GM23338 (cell line): ENCODE measurements at regions not wholly inside any gene's neighbourhood (a gene's known extent, or its start where the extent isn't known, plus 50 kb on each side); places are given as distances from the start of the nearest gene placed in this dataset.
A peak's percentile ranks its signal among the peaks of the same experiment; 100 is the strongest.

Experiments
- ATAC-seq: fragments of 200-7000 bp; cut with Tn5 transposase; 3 replicates; pipeline ENCODE4 v1.9.1; 2020
- DNase-seq: peaks from one replicate; pipeline ENCODE4 v3.0.0-alpha.2; 2015; ENCODE audit warnings: low spot score
- H2AFZ ChIP-seq: fragments of 200-600 bp; sonication (generic); 2 replicates; pipeline ENCODE4 v1.8.0; 2016; ENCODE audit warnings: antibody characterized with exemption, mild to moderate bottlenecking, moderate library complexity
- H3F3A ChIP-seq: fragments of 200-600 bp; sonication (generic); replicated peaks from 2 replicates; pipeline ENCODE4 v1.8.0; 2017; ENCODE audit warnings: antibody characterized with exemption, mixed run types, low read depth
- H3K27ac ChIP-seq: fragments of 200-600 bp; sonication (generic); 2 replicates; pipeline ENCODE4 v1.6.1; 2016; ENCODE audit warnings: low read depth
- H3K27me3 ChIP-seq: fragments of 200-600 bp; sonication (generic); 2 replicates; pipeline ENCODE4 v1.8.0; 2016; ENCODE audit warnings: mild to moderate bottlenecking, mixed run types, moderate library complexity; ENCODE audit not compliant: insufficient read depth
- H3K36me3 ChIP-seq: fragments of 200-600 bp; sonication (generic); 2 replicates; pipeline ENCODE4 v1.8.0; 2016; ENCODE audit warnings: mild to moderate bottlenecking; ENCODE audit not compliant: insufficient read depth
- H3K4me1 ChIP-seq: fragments of 200-600 bp; sonication (generic); 2 replicates; pipeline ENCODE4 v1.8.0; 2016; ENCODE audit warnings: mild to moderate bottlenecking, moderate library complexity; ENCODE audit not compliant: insufficient read depth
- H3K4me2 ChIP-seq: fragments of 200-600 bp; sonication (generic); 2 replicates; pipeline ENCODE4 v1.7.1; 2017; ENCODE audit warnings: mixed run types
- H3K4me3 ChIP-seq: fragments of 200-600 bp; sonication (generic); 2 replicates; pipeline ENCODE4 v1.6.1; 2016; ENCODE audit warnings: mixed run types
- H3K79me2 ChIP-seq: fragments of 200-600 bp; sonication (generic); replicated peaks from 2 replicates; pipeline ENCODE4 v1.8.0; 2017; ENCODE audit warnings: mild to moderate bottlenecking; ENCODE audit not compliant: insufficient read depth
- H3K9me2 ChIP-seq: fragments of 200-600 bp; sonication (generic); 2 replicates; pipeline ENCODE4 v1.8.0; 2017; ENCODE audit not compliant: insufficient read depth
- H4K20me1 ChIP-seq: fragments of 200-600 bp; sonication (generic); replicated peaks from 2 replicates; pipeline ENCODE4 v1.8.0; 2017; ENCODE audit warnings: mild to moderate bottlenecking; ENCODE audit not compliant: insufficient read depth
- H3K27ac Mint-ChIP-seq: 2 replicates; pipeline ENCODE4 v1.8.0; 2020; ENCODE audit warnings: inconsistent platforms, mild to moderate bottlenecking, moderate library complexity, mixed read lengths
- H3K27me3 Mint-ChIP-seq: 3 replicates; pipeline ENCODE4 v1.8.0; 2022; ENCODE audit warnings: low read depth, mild to moderate bottlenecking, moderate library complexity, mixed read lengths, inconsistent platforms; ENCODE audit not compliant: insufficient read depth, poor library complexity
- H3K36me3 Mint-ChIP-seq: 3 replicates; pipeline ENCODE4 v1.8.0; 2021; ENCODE audit warnings: low read depth, mild to moderate bottlenecking, inconsistent platforms, moderate library complexity, mixed read lengths
- H3K4me1 Mint-ChIP-seq: 3 replicates; pipeline ENCODE4 v1.8.0; 2020; ENCODE audit warnings: mild to moderate bottlenecking, inconsistent platforms, mixed read lengths
- H3K4me3 Mint-ChIP-seq: 3 replicates; pipeline ENCODE4 v1.8.0; 2021; ENCODE audit warnings: moderate library complexity, mild to moderate bottlenecking, inconsistent platforms, mixed read lengths
- H3K9me3 Mint-ChIP-seq: 3 replicates; pipeline ENCODE4 v1.8.0; 2020; ENCODE audit warnings: moderate library complexity, mild to moderate bottlenecking, inconsistent platforms, mixed read lengths
- CREB1 ChIP-seq: fragments of 250-450 bp; sonication (Bioruptor Pico); IDR thresholded peaks from 2 replicates; pipeline ENCODE4 v1.5.0; 2020; ENCODE audit warnings: low read depth, mild to moderate bottlenecking, moderate library complexity
- EZH2 ChIP-seq: fragments of 200-600 bp; sonication (generic); IDR thresholded peaks from one replicate; pipeline ENCODE4 v1.8.0; 2017; ENCODE audit warnings: antibody characterized with exemption, mild to moderate bottlenecking, low read depth; ENCODE audit not compliant: unreplicated experiment
- EZH2phosphoT487 ChIP-seq: fragments of 200-600 bp; sonication (generic); IDR thresholded peaks from one replicate; pipeline ENCODE4 v1.8.1; 2018; ENCODE audit warnings: antibody characterized with exemption; ENCODE audit not compliant: unreplicated experiment
- JUNB ChIP-seq: IDR thresholded peaks from one replicate; pipeline ENCODE4 v1.6.1; 2016; ENCODE audit warnings: antibody characterized with exemption; ENCODE audit not compliant: unreplicated experiment
- NANOG ChIP-seq: IDR thresholded peaks from 2 replicates; pipeline ENCODE4 v1.6.1; 2016; ENCODE audit warnings: antibody characterized with exemption, borderline replicate concordance
- POLR2AphosphoS5 ChIP-seq: IDR thresholded peaks from 2 replicates; pipeline ENCODE4 v1.6.1; 2016; ENCODE audit warnings: antibody characterized with exemption, low read depth
- STAT1 ChIP-seq: IDR thresholded peaks from one replicate; pipeline ENCODE4 v1.6.1; 2016; ENCODE audit warnings: antibody characterized with exemption; ENCODE audit not compliant: unreplicated experiment
- ZNF114 ChIP-seq: fragments of 250-450 bp; sonication (Bioruptor Pico); IDR thresholded peaks from 2 replicates; pipeline ENCODE4 v1.5.0; 2020; ENCODE audit warnings: mild to moderate bottlenecking, moderate library complexity
- ZNF331 ChIP-seq: fragments of 250-450 bp; sonication (Bioruptor Pico); IDR thresholded peaks from 2 replicates; pipeline ENCODE4 v1.5.0; 2020; ENCODE audit warnings: low read depth, mild to moderate bottlenecking, moderate library complexity
- TF ChIP-seq, protein P1 (sequence below): IDR thresholded peaks from one replicate; pipeline ENCODE4 v1.6.1; 2018; ENCODE audit warnings: antibody characterized with exemption; ENCODE audit not compliant: unreplicated experiment
- TF ChIP-seq, protein P2 (sequence below): IDR thresholded peaks from 2 replicates; pipeline ENCODE4 v1.6.1; 2016; ENCODE audit warnings: antibody characterized with exemption
- TF ChIP-seq, protein P3 (sequence below), 2 experiments: fragments of 200-600 bp in 1 of 2; sonication (generic) in 1 of 2; conservative IDR thresholded peaks; 2 replicates each; pipeline versions ENCODE4 v1.5.1 to v1.6.1; 2016 to 2017; ENCODE audit warnings: antibody characterized with exemption in 2 of 2, low read depth in 2 of 2, mild to moderate bottlenecking in 2 of 2, moderate library complexity in 1 of 2
- TF ChIP-seq, protein P4 (sequence below): fragments of 250-450 bp; sonication (Bioruptor Pico); IDR thresholded peaks from 2 replicates; pipeline ENCODE4 v1.5.0; 2020; ENCODE audit warnings: mild to moderate bottlenecking, moderate library complexity

DNA sequence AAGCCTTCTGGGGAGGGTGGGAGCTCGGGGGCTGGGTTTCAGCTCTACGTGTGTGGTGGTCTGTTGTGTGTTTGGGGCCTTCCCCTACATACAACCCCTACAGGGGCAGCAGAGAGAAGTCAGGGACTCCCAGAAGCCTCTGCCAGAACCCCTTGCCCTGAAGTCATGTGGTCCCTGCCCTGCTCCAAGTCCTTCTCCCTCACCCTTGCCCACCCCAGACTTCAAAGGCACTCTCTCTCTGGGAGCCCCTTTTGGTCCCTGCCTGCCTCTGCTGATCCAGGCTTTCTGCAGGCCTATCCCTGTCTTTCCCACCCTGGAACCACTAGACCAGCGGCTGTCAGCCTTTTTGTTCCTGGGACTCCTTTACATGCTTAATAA is 61.1 kb upstream of the PSD2 start:
- no peak for TF ChIP-seq ZNF331 (CRISPR knock-in tag)
- TF ChIP-seq ZNF114 (CRISPR knock-in tag) = no peak
- no peak for TF ChIP-seq POLR2AphosphoS5
- TF ChIP-seq JUNB = no peak
- TF ChIP-seq NANOG = no peak
- TF ChIP-seq, protein P1, sequence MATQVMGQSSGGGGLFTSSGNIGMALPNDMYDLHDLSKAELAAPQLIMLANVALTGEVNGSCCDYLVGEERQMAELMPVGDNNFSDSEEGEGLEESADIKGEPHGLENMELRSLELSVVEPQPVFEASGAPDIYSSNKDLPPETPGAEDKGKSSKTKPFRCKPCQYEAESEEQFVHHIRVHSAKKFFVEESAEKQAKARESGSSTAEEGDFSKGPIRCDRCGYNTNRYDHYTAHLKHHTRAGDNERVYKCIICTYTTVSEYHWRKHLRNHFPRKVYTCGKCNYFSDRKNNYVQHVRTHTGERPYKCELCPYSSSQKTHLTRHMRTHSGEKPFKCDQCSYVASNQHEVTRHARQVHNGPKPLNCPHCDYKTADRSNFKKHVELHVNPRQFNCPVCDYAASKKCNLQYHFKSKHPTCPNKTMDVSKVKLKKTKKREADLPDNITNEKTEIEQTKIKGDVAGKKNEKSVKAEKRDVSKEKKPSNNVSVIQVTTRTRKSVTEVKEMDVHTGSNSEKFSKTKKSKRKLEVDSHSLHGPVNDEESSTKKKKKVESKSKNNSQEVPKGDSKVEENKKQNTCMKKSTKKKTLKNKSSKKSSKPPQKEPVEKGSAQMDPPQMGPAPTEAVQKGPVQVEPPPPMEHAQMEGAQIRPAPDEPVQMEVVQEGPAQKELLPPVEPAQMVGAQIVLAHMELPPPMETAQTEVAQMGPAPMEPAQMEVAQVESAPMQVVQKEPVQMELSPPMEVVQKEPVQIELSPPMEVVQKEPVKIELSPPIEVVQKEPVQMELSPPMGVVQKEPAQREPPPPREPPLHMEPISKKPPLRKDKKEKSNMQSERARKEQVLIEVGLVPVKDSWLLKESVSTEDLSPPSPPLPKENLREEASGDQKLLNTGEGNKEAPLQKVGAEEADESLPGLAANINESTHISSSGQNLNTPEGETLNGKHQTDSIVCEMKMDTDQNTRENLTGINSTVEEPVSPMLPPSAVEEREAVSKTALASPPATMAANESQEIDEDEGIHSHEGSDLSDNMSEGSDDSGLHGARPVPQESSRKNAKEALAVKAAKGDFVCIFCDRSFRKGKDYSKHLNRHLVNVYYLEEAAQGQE = no peak
- TF ChIP-seq EZH2 = no peak
- no peak for TF ChIP-seq CREB1 (CRISPR knock-in tag)
- no peak for TF ChIP-seq STAT1
- TF ChIP-seq, protein P2, sequence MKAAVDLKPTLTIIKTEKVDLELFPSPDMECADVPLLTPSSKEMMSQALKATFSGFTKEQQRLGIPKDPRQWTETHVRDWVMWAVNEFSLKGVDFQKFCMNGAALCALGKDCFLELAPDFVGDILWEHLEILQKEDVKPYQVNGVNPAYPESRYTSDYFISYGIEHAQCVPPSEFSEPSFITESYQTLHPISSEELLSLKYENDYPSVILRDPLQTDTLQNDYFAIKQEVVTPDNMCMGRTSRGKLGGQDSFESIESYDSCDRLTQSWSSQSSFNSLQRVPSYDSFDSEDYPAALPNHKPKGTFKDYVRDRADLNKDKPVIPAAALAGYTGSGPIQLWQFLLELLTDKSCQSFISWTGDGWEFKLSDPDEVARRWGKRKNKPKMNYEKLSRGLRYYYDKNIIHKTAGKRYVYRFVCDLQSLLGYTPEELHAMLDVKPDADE = no peak
- TF ChIP-seq, protein P3, sequence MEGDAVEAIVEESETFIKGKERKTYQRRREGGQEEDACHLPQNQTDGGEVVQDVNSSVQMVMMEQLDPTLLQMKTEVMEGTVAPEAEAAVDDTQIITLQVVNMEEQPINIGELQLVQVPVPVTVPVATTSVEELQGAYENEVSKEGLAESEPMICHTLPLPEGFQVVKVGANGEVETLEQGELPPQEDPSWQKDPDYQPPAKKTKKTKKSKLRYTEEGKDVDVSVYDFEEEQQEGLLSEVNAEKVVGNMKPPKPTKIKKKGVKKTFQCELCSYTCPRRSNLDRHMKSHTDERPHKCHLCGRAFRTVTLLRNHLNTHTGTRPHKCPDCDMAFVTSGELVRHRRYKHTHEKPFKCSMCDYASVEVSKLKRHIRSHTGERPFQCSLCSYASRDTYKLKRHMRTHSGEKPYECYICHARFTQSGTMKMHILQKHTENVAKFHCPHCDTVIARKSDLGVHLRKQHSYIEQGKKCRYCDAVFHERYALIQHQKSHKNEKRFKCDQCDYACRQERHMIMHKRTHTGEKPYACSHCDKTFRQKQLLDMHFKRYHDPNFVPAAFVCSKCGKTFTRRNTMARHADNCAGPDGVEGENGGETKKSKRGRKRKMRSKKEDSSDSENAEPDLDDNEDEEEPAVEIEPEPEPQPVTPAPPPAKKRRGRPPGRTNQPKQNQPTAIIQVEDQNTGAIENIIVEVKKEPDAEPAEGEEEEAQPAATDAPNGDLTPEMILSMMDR (conservative IDR thresholded peaks at IDR 0.05; ENCODE audit: low read depth in 2 of 2) = no peak
- no peak for TF ChIP-seq EZH2phosphoT487
- TF ChIP-seq, protein P4, sequence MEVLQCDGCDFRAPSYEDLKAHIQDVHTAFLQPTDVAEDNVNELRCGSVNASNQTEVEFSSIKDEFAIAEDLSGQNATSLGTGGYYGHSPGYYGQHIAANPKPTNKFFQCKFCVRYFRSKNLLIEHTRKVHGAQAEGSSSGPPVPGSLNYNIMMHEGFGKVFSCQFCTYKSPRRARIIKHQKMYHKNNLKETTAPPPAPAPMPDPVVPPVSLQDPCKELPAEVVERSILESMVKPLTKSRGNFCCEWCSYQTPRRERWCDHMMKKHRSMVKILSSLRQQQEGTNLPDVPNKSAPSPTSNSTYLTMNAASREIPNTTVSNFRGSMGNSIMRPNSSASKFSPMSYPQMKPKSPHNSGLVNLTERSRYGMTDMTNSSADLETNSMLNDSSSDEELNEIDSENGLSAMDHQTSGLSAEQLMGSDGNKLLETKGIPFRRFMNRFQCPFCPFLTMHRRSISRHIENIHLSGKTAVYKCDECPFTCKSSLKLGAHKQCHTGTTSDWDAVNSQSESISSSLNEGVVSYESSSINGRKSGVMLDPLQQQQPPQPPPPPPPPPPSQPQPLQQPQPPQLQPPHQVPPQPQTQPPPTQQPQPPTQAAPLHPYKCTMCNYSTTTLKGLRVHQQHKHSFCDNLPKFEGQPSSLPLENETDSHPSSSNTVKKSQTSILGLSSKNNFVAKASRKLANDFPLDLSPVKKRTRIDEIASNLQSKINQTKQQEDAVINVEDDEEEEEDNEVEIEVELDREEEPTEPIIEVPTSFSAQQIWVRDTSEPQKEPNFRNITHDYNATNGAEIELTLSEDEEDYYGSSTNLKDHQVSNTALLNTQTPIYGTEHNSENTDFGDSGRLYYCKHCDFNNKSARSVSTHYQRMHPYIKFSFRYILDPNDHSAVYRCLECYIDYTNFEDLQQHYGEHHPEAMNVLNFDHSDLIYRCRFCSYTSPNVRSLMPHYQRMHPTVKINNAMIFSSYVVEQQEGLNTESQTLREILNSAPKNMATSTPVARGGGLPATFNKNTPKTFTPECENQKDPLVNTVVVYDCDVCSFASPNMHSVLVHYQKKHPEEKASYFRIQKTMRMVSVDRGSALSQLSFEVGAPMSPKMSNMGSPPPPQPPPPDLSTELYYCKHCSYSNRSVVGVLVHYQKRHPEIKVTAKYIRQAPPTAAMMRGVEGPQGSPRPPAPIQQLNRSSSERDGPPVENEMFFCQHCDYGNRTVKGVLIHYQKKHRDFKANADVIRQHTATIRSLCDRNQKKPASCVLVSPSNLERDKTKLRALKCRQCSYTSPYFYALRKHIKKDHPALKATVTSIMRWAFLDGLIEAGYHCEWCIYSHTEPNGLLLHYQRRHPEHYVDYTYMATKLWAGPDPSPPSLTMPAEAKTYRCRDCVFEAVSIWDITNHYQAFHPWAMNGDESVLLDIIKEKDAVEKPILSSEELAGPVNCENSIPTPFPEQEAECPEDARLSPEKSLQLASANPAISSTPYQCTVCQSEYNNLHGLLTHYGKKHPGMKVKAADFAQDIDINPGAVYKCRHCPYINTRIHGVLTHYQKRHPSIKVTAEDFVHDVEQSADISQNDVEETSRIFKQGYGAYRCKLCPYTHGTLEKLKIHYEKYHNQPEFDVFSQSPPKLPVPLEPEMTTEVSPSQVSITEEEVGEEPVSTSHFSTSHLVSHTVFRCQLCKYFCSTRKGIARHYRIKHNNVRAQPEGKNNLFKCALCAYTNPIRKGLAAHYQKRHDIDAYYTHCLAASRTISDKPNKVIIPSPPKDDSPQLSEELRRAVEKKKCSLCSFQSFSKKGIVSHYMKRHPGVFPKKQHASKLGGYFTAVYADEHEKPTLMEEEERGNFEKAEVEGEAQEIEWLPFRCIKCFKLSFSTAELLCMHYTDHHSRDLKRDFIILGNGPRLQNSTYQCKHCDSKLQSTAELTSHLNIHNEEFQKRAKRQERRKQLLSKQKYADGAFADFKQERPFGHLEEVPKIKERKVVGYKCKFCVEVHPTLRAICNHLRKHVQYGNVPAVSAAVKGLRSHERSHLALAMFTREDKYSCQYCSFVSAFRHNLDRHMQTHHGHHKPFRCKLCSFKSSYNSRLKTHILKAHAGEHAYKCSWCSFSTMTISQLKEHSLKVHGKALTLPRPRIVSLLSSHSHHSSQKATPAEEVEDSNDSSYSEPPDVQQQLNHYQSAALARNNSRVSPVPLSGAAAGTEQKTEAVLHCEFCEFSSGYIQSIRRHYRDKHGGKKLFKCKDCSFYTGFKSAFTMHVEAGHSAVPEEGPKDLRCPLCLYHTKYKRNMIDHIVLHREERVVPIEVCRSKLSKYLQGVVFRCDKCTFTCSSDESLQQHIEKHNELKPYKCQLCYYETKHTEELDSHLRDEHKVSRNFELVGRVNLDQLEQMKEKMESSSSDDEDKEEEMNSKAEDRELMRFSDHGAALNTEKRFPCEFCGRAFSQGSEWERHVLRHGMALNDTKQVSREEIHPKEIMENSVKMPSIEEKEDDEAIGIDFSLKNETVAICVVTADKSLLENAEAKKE (CRISPR knock-in tag) = no peak
- H3K27me3 Mint-ChIP-seq = peaks cover 9% of the 10 kb centered on the region
- no peak overlapping the region for H2AFZ ChIP-seq
- DNase-seq = no peak
- no peaks in the 10 kb centered on the region for H3K9me2 ChIP-seq
- no peak overlapping the region for H3K4me3 Mint-ChIP-seq
- H3K9me3 Mint-ChIP-seq = no peaks in the 10 kb centered on the region
- H3K4me2 ChIP-seq = no peak overlapping the region
- no peaks in the 10 kb centered on the region for H3K27me3 ChIP-seq
- peaks cover 21% of the 10 kb centered on the region for H3K4me1 Mint-ChIP-seq
- H3K27ac ChIP-seq = no peak overlapping the region
- H3F3A ChIP-seq = 0 out of 2 replicates have a peak, but pooled peaks cover 7% of the 10 kb centered on the region
- H3K36me3 ChIP-seq = no peaks in the 10 kb centered on the region
- H3K27ac Mint-ChIP-seq = no peak overlapping the region
- H3K36me3 Mint-ChIP-seq = no peaks in the 10 kb centered on the region
- ATAC-seq = peak; percentile 13
- H3K79me2 ChIP-seq = no peaks in the 10 kb centered on the region
- no peak overlapping the region for H3K4me3 ChIP-seq
- H4K20me1 ChIP-seq = no peaks in the 10 kb centered on the region
- H3K4me1 ChIP-seq = peaks cover 3% of the 10 kb centered on the region; the same call in 1 of the 2 replicates
